ENCODE measurements at regions not wholly inside any gene's neighbourhood (a gene's known extent, or its start where the extent isn't known, plus 50 kb on each side); places are given as distances from the start of the nearest gene placed in this dataset.

GRCh38 chr9:4353236-4353635 lies 53.4 kb upstream of the GLIS3 start:
- TF ChIP-seq, protein P1, sequence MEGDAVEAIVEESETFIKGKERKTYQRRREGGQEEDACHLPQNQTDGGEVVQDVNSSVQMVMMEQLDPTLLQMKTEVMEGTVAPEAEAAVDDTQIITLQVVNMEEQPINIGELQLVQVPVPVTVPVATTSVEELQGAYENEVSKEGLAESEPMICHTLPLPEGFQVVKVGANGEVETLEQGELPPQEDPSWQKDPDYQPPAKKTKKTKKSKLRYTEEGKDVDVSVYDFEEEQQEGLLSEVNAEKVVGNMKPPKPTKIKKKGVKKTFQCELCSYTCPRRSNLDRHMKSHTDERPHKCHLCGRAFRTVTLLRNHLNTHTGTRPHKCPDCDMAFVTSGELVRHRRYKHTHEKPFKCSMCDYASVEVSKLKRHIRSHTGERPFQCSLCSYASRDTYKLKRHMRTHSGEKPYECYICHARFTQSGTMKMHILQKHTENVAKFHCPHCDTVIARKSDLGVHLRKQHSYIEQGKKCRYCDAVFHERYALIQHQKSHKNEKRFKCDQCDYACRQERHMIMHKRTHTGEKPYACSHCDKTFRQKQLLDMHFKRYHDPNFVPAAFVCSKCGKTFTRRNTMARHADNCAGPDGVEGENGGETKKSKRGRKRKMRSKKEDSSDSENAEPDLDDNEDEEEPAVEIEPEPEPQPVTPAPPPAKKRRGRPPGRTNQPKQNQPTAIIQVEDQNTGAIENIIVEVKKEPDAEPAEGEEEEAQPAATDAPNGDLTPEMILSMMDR (IDR thresholded peaks at IDR 0.05; ENCODE audit: low read length): no peak
- no peak for TF ChIP-seq EZH2 (IDR thresholded peaks at IDR 0.05; ENCODE audit: borderline replicate concordance, low read length)

Data from OCI-LY1 (cell line).